Endothelial cell of umbilical vein (primary cell): ENCODE measurements at regions not wholly inside any gene's neighbourhood (a gene's known extent, or its start where the extent isn't known, plus 50 kb on each side); places are given as distances from the start of the nearest gene placed in this dataset.

ENCODE experiments used
- BruUV-seq: library from RNA; stranded (reverse); fragments of 400-500 nt; replicated peaks from 2 replicates; lab custom pipeline; 2021; lab: Mats Ljungman, UMichigan
- CTCF ChIA-PET: fragments of 300-600, 350-600 bp; sonication (Branson Sonifier 250); formaldehyde crosslinking; loops from one replicate; lab custom pipeline; 2021; ENCODE audit warnings: antibody characterized with exemption, inconsistent platforms; lab: Charles Lee
- POLR2A ChIA-PET: fragments of 300-600, 350-600 bp; sonication (Branson Sonifier 250); formaldehyde crosslinking; loops from one replicate; lab custom pipeline; 2021; ENCODE audit warnings: antibody characterized with exemption, inconsistent platforms; lab: Charles Lee
- DNase-seq: peaks from one replicate; pipeline ENCODE4 v3.0.0-alpha.2; 2011; ENCODE audit warnings: low read depth, low spot score
- FAIRE-seq: peaks from 2 replicates; lab custom pipeline; 2011; peaks lifted over from hg19 to GRCh38; lab: Jason Lieb, UNC
- H2AFZ ChIP-seq: 2 replicates; pipeline ENCODE4 v1.6.0; 2012; ENCODE audit warnings: low read depth, low read length, control low read depth, inconsistent platforms
- H3K27ac ChIP-seq: 2 replicates; pipeline ENCODE4 v1.5.1; 2011; ENCODE audit warnings: low read depth, mild to moderate bottlenecking, control low read depth, low read length, moderate library complexity; ENCODE audit not compliant: insufficient read depth
- H3K27me3 ChIP-seq, 2 experiments: 2 replicates each; pipeline versions ENCODE4 v1.6.0 to v1.6.1; 2011; ENCODE audit warnings: low read length in 2 of 2, mixed read lengths in 1 of 2; ENCODE audit not compliant: control insufficient read depth in 2 of 2, insufficient read depth in 2 of 2
- H3K36me3 ChIP-seq, 2 experiments: 2 replicates in 1 of 2; 3 replicates in 1 of 2; pipeline ENCODE4 v1.5.1; 2011; ENCODE audit warnings: low read length in 2 of 2, mild to moderate bottlenecking in 1 of 2, moderate library complexity in 1 of 2; ENCODE audit not compliant: control insufficient read depth in 2 of 2, insufficient read depth in 2 of 2; ENCODE audit errors: extremely low read depth in 1 of 2
- H3K4me1 ChIP-seq: 3 replicates; pipeline ENCODE4 v1.5.1; 2011; ENCODE audit warnings: mild to moderate bottlenecking, low read length; ENCODE audit not compliant: control insufficient read depth, insufficient read depth; ENCODE audit errors: extremely low read depth
- H3K4me2 ChIP-seq: 2 replicates; pipeline ENCODE4 v1.6.1; 2011; ENCODE audit warnings: low read length, control low read depth, mixed read lengths; ENCODE audit not compliant: insufficient read depth
- H3K4me3 ChIP-seq, 3 experiments: fragments of 200-600 bp in 1 of 3; sonication (generic), shearing (Covaris generic) in 1 of 3; replicated peaks in 1 of 3; 2 replicates each; pipeline ENCODE4 v1.5.1; 2011 to 2016; ENCODE audit warnings: control low read depth in 3 of 3, low read length in 3 of 3, mild to moderate bottlenecking in 2 of 3, inconsistent platforms in 1 of 3, low read depth in 1 of 3, moderate library complexity in 1 of 3; ENCODE audit not compliant: insufficient read depth in 1 of 3
- H3K79me2 ChIP-seq: 2 replicates; pipeline ENCODE4 v1.6.0; 2012; ENCODE audit warnings: low read length, inconsistent platforms; ENCODE audit not compliant: control insufficient read depth, insufficient read depth
- H3K9ac ChIP-seq: replicated peaks from 2 replicates; pipeline ENCODE3; 2011; ENCODE audit warnings: low read length, control low read depth; ENCODE audit not compliant: insufficient read depth; ENCODE audit errors: extremely low read depth
- H3K9me1 ChIP-seq: replicated peaks from 3 replicates; pipeline ENCODE4 v1.6.0; 2011; ENCODE audit warnings: mild to moderate bottlenecking, low read length; ENCODE audit not compliant: control insufficient read depth, insufficient read depth; ENCODE audit errors: extremely low read depth
- H3K9me3 ChIP-seq: replicated peaks from 2 replicates; pipeline ENCODE4 v1.5.1; 2012; ENCODE audit warnings: low read length, inconsistent platforms; ENCODE audit not compliant: control insufficient read depth, insufficient read depth
- H4K20me1 ChIP-seq: replicated peaks from 2 replicates; pipeline ENCODE3; 2011; ENCODE audit warnings: mild to moderate bottlenecking, low read length; ENCODE audit not compliant: control insufficient read depth, insufficient read depth; ENCODE audit errors: extremely low read depth
- EZH2 ChIP-seq: IDR thresholded peaks from 2 replicates; pipeline ENCODE4 v1.6.1; 2012; ENCODE audit warnings: borderline replicate concordance, low read depth, mild to moderate bottlenecking, moderate library complexity, low read length, inconsistent platforms; ENCODE audit not compliant: severe bottlenecking
- FOS ChIP-seq: IDR thresholded peaks from 2 replicates; pipeline ENCODE4 v1.6.1; 2011; ENCODE audit warnings: mild to moderate bottlenecking, low read length, moderate library complexity, borderline replicate concordance; ENCODE audit not compliant: insufficient read depth
- GATA2 ChIP-seq: IDR thresholded peaks from 2 replicates; pipeline ENCODE4 v1.7.0; 2011; ENCODE audit warnings: low read depth, mild to moderate bottlenecking, moderate library complexity, mixed read lengths, low read length; ENCODE audit not compliant: insufficient read length, insufficient read depth
- JUN ChIP-seq: IDR thresholded peaks from 2 replicates; pipeline ENCODE4 v1.6.1; 2011; ENCODE audit warnings: borderline replicate concordance, low read depth; ENCODE audit not compliant: insufficient read length, insufficient read depth
- MAX ChIP-seq: IDR thresholded peaks from 2 replicates; pipeline ENCODE4 v1.6.1; 2011; ENCODE audit not compliant: insufficient read depth, insufficient read length
- MYC ChIP-seq: IDR thresholded peaks from one replicate; pipeline ENCODE4 v1.6.1; 2011; ENCODE audit warnings: mild to moderate bottlenecking, low read depth, low read length
- POLR2A ChIP-seq: IDR thresholded peaks from 2 replicates; pipeline ENCODE4 v1.6.1; 2012; ENCODE audit warnings: low read depth, mild to moderate bottlenecking, control low read depth, low read length
- POLR2AphosphoS5 ChIP-seq: IDR thresholded peaks from 2 replicates; pipeline ENCODE4 v1.6.1; 2012; ENCODE audit warnings: low read depth, mild to moderate bottlenecking, control low read depth, low read length, moderate library complexity; ENCODE audit not compliant: insufficient read depth
- dilution Hi-C: fragments of 300-500 bp; cut with MboI; formaldehyde crosslinking; loops from one replicate; pipeline ENCODE4 v1.15.0; 2019; ENCODE audit warnings: low sequenced_read_pairs; ENCODE audit not compliant: extremely low pct_ligation_motif_present
- intact Hi-C: fragments of 100-400 bp; cut with micrococcal nuclease; formaldehyde crosslinking; loops from one replicate; pipeline ENCODE4 v1.10.0; 2022
- TF ChIP-seq, protein P1 (sequence below), 2 donors: IDR thresholded peaks; 1 replicate in 1 of 2; 2 replicates in 1 of 2; pipeline ENCODE4 v1.5.1; 2011; ENCODE audit warnings: low read length in 2 of 2, mild to moderate bottlenecking in 2 of 2, moderate library complexity in 2 of 2, control low read depth in 1 of 2, inconsistent platforms in 1 of 2, low read depth in 1 of 2; ENCODE audit not compliant: insufficient read depth in 1 of 2; ENCODE audit errors: extremely low read depth in 1 of 2

DNA sequence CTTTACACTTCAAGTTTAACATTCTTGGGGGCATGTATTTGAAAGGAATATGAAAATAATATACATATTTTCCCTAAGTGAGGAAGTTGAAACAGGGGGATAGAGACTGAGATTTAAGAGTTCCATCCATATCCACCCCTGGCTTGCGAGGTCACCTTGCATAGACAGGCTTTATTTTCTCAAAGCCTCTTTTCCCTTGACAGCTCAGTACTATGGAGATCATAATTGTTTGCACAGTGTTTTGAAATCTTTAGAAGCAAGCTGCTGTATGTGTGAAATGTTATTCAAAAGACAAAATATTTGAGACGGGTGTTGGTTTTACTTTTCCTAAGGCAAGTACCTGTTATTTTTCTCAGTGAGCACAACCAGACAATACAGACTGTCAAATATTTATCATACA lies 163.1 kb downstream of the LRRC70 start:
- dilution Hi-C loops, result no loop called here
- Histone ChIP-seq H3K9ac (no peak overlapping the region), H3K79me2 (no peaks in the 10 kb centered on the region), H3K9me3 (no peaks in the 10 kb centered on the region), H4K20me1 (no peaks in the 10 kb centered on the region), H3K27me3 (peaks cover 0 to 4% of the 10 kb centered on the region in 2 experiments), H3K4me3 (no peak overlapping the region), H3K27ac (no peak overlapping the region), H2AFZ (no peak overlapping the region), H3K36me3 (no peaks in the 10 kb centered on the region), H3K4me1 (no peaks in the 10 kb centered on the region), H3K4me2 (no peak overlapping the region), H3K9me1 (no peaks in the 10 kb centered on the region)
- FAIRE-seq, result no peak
- ChIA-PET CTCF (no interaction called here), POLR2A (no interaction called here)
- no peak for DNase-seq
- BruUV-seq, result no TSS peak
- TF ChIP-seq EZH2 (no peak), MAX (no peak), MYC (no peak), JUN (no peak), GATA2 (no peak), FOS (no peak), POLR2A (no peak), POLR2AphosphoS5 (no peak)
- TF ChIP-seq, protein P1, sequence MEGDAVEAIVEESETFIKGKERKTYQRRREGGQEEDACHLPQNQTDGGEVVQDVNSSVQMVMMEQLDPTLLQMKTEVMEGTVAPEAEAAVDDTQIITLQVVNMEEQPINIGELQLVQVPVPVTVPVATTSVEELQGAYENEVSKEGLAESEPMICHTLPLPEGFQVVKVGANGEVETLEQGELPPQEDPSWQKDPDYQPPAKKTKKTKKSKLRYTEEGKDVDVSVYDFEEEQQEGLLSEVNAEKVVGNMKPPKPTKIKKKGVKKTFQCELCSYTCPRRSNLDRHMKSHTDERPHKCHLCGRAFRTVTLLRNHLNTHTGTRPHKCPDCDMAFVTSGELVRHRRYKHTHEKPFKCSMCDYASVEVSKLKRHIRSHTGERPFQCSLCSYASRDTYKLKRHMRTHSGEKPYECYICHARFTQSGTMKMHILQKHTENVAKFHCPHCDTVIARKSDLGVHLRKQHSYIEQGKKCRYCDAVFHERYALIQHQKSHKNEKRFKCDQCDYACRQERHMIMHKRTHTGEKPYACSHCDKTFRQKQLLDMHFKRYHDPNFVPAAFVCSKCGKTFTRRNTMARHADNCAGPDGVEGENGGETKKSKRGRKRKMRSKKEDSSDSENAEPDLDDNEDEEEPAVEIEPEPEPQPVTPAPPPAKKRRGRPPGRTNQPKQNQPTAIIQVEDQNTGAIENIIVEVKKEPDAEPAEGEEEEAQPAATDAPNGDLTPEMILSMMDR (IDR thresholded peaks at IDR 0.05; ENCODE audit: extremely low read depth in 1 of 2, insufficient read depth in 1 of 2, low read depth in 1 of 2, low read length in 2 of 2), result no peak
- intact Hi-C loops, result no loop called here
